ENCODE measurements at regions not wholly inside any gene's neighbourhood (a gene's known extent, or its start where the extent isn't known, plus 50 kb on each side); places are given as distances from the start of the nearest gene placed in this dataset.

GRCh38 chr6:87807475-87807874 lies 105.4 kb upstream of the AKIRIN2 start:
- no peaks in the 10 kb centered on the region for H3K27me3 ChIP-seq (ENCODE audit: control insufficient read depth in 1 of 2, insufficient read depth in 2 of 2, low read length in 2 of 2)
- H3K27ac ChIP-seq (ENCODE audit: low read length): no peak overlapping the region
- no peaks in the 10 kb centered on the region for H3K4me1 ChIP-seq (ENCODE audit: control insufficient read depth, insufficient read depth, low read length)
- no peak overlapping the region for H3K9ac ChIP-seq (ENCODE audit: low read length in 2 of 2)
- H3K9me3 ChIP-seq (ENCODE audit: control insufficient read depth in 2 of 2, low read length in 2 of 2): no peaks in the 10 kb centered on the region
- no peaks in the 10 kb centered on the region for H3K36me3 ChIP-seq (ENCODE audit: control insufficient read depth in 2 of 2, insufficient read depth in 2 of 2, low read length in 2 of 2)
- H3K4me3 ChIP-seq (ENCODE audit: low read length in 2 of 2): no peak overlapping the region

DNA sequence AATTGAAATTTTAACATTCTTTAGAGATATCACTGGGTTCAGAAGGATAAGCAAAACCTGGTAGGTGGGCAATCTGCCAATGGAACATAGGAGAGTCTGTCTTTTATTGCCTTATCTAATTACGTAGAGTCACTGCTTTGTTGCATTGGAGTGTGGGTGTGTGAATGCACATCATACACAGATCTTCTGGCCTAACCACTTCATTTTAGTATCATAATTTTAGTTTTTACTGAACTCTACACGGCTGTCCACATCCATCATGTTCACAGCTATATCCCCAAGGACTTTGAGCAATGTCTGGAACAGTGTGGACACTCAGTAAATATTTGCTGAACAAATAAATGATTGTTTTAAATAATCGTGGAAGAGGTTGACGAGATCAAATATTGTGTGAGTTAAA lies 104.6 kb upstream of the AKIRIN2 start:
- Histone ChIP-seq H3K9me3 (ENCODE audit: control insufficient read depth in 2 of 2, low read length in 2 of 2) (no peaks in the 10 kb centered on the region), H3K9ac (ENCODE audit: low read length in 2 of 2) (no peak overlapping the region), H3K4me3 (ENCODE audit: low read length in 2 of 2) (no peak overlapping the region), H3K27ac (ENCODE audit: low read length) (no peak overlapping the region), H3K36me3 (ENCODE audit: control insufficient read depth in 2 of 2, insufficient read depth in 2 of 2, low read length in 2 of 2) (no peaks in the 10 kb centered on the region), H3K4me1 (ENCODE audit: control insufficient read depth, insufficient read depth, low read length) (no peaks in the 10 kb centered on the region), H3K27me3 (ENCODE audit: control insufficient read depth in 1 of 2, insufficient read depth in 2 of 2, low read length in 2 of 2) (no peaks in the 10 kb centered on the region)

- Histone ChIP-seq H3K36me3 (ENCODE audit: control insufficient read depth in 2 of 2, insufficient read depth in 2 of 2, low read length in 2 of 2) (no peaks in the 10 kb centered on the region), H3K27me3 (ENCODE audit: control insufficient read depth in 1 of 2, insufficient read depth in 2 of 2, low read length in 2 of 2) (no peaks in the 10 kb centered on the region), H3K9me3 (ENCODE audit: control insufficient read depth in 2 of 2, low read length in 2 of 2) (no peaks in the 10 kb centered on the region), H3K27ac (ENCODE audit: low read length) (no peak overlapping the region), H3K4me1 (ENCODE audit: control insufficient read depth, insufficient read depth, low read length) (no peaks in the 10 kb centered on the region), H3K9ac (ENCODE audit: low read length in 2 of 2) (no peak overlapping the region), H3K4me3 (ENCODE audit: low read length in 2 of 2) (no peak overlapping the region)
These were observed 104.1 kb upstream of the AKIRIN2 start for GRCh38 chr6:87806099-87806498.

DNA sequence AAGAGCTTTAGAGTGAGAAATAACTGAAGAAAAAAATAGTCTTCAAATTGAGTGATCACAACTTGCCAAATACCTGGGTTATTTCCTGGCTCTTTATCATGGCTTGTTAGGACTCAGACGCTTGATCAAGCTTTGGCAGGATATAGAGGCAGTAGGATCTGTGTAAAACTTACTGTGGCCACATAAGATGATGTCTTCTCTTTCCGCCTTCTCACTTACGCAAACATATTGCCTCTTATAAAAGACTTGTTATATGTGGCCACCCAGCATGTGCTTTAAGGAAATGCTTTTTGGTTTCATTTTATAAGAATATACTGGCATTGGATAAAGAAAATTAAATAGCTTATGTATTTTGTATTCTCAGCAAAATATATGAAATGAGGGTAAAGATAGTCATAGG lies 101.8 kb upstream of the AKIRIN2 start:
- Histone ChIP-seq H3K9ac (ENCODE audit: low read length in 2 of 2) (no peak overlapping the region), H3K9me3 (ENCODE audit: control insufficient read depth in 2 of 2, low read length in 2 of 2) (no peaks in the 10 kb centered on the region), H3K27me3 (ENCODE audit: control insufficient read depth in 1 of 2, insufficient read depth in 2 of 2, low read length in 2 of 2) (peaks cover 0 to 3% of the 10 kb centered on the region in 2 donors), H3K27ac (ENCODE audit: low read length) (no peak overlapping the region), H3K4me1 (ENCODE audit: control insufficient read depth, insufficient read depth, low read length) (no peaks in the 10 kb centered on the region), H3K4me3 (ENCODE audit: low read length in 2 of 2) (no peak overlapping the region), H3K36me3 (ENCODE audit: control insufficient read depth in 2 of 2, insufficient read depth in 2 of 2, low read length in 2 of 2) (no peaks in the 10 kb centered on the region)

GRCh38 chr6:87799651-87800050 lies 97.6 kb upstream of the AKIRIN2 start:
- Histone ChIP-seq H3K9me3 (ENCODE audit: control insufficient read depth in 2 of 2, low read length in 2 of 2) (no peaks in the 10 kb centered on the region), H3K36me3 (ENCODE audit: control insufficient read depth in 2 of 2, insufficient read depth in 2 of 2, low read length in 2 of 2) (no peaks in the 10 kb centered on the region), H3K4me3 (ENCODE audit: low read length in 2 of 2) (no peak overlapping the region), H3K27me3 (ENCODE audit: control insufficient read depth in 1 of 2, insufficient read depth in 2 of 2, low read length in 2 of 2) (peaks cover 0 to 3% of the 10 kb centered on the region in 2 donors), H3K4me1 (ENCODE audit: control insufficient read depth, insufficient read depth, low read length) (peaks cover 5% of the 10 kb centered on the region), H3K9ac (ENCODE audit: low read length in 2 of 2) (no peak overlapping the region), H3K27ac (ENCODE audit: low read length) (no peak overlapping the region)

DNA sequence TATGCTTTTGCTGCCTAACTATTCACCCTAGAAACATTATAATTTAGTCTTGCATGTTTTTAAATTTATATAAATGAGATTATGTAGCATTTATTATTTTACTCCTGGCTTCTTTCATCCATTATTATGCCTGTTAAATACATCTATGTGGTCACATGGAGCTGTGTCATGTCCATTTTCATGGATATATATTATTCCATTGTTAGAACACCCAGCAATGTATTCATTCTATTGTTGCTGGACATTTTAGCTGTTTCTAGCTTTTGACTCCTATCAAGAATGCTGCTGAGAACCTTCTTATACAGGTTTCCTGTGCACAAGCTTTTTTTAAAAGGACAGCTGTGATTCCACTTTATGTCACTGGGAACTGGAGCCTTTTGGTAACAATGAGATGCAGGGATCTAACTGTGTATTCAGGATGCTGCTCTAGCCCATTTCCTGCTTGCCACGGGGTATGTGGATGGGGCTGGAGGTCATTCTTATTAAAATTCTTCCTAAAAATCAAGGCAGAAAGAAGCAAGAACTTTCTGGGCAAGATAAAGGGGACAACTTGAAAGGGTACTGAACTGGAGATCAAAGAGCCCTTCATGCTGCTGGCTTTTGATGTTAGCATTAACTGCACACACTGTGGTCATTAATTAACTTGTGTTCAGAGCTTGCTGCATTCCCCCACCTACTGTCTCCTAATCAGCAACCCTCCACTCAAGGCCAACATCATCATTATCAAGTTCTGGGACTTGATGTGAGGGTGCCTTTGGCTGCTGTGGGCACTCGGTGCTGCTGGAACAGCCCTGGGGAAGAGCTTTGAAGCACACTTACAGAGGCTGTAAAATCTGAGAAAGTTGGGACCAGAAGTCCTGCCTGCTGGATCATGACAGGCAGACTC lies 96.6 kb upstream of the AKIRIN2 start:
- Histone ChIP-seq H3K9me3 (ENCODE audit: control insufficient read depth in 2 of 2, low read length in 2 of 2) (no peaks in the 10 kb centered on the region), H3K27me3 (ENCODE audit: control insufficient read depth in 1 of 2, insufficient read depth in 2 of 2, low read length in 2 of 2) (peaks cover 0 to 3% of the 10 kb centered on the region in 2 donors), H3K36me3 (ENCODE audit: control insufficient read depth in 2 of 2, insufficient read depth in 2 of 2, low read length in 2 of 2) (no peaks in the 10 kb centered on the region), H3K27ac (ENCODE audit: low read length) (no peak overlapping the region), H3K4me3 (ENCODE audit: low read length in 2 of 2) (no peak overlapping the region), H3K4me1 (ENCODE audit: control insufficient read depth, insufficient read depth, low read length) (peaks cover 5% of the 10 kb centered on the region), H3K9ac (ENCODE audit: low read length in 2 of 2) (no peak overlapping the region)

DNA sequence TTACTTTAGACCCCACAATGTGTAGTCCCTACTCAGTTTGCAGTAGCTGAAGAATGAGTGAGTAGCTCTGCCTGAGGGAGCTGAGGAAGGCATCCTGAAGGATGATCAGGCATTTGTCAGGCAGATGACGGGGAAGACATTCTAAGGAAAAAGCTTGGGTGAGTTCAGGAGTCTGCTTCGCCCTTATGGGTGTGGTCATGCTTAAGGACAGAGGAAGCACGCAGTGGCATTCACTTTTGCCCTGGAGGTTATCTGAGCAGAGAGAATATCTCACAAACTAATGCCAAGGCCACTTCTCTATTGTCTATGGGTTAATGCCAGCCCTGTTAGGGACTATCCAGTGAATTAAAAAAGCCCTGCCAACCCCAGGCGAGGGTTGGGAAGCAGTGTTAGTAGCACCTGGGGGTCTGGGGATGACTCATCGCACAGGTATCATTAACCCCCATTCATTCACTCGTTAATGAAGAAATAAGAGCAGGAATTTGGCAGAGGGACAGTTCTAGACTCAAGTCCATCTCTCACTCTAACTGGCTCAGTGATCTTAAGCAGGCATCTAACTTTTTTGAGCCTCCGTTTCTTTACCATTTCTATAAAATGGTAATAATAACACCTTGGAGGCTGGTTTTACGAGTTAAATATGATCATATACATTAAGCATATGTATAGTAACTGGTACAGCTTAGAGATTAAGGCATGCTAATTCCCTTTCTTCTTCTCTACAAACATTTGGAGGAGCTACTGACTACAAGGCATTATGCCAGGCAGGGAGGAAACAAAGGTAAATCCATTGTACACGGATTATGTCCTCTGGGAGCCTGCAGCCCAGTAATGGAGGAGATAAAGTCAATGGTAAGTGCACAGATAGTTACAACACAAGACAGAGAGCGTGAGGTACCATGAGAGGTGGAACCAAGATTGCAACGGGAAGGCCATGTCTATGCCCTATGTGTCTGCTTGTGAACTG lies 93.2 kb upstream of the AKIRIN2 start:
- H3K9ac ChIP-seq (ENCODE audit: low read length in 2 of 2): no peak overlapping the region
- no peak overlapping the region for H3K27ac ChIP-seq (ENCODE audit: low read length)
- no peaks in the 10 kb centered on the region for H3K9me3 ChIP-seq (ENCODE audit: control insufficient read depth in 2 of 2, low read length in 2 of 2)

GRCh38 chr6:87793315-87793714 lies 91.3 kb upstream of the AKIRIN2 start:
- no peaks in the 10 kb centered on the region for H3K27me3 ChIP-seq (ENCODE audit: control insufficient read depth in 1 of 2, insufficient read depth in 2 of 2, low read length in 2 of 2)

More for the DNA sequence above, 93.2 kb upstream of the AKIRIN2 start:
- peaks cover 0 to 3% of the 10 kb centered on the region in 2 donors for H3K27me3 ChIP-seq (ENCODE audit: control insufficient read depth in 1 of 2, insufficient read depth in 2 of 2, low read length in 2 of 2)
- H3K4me3 ChIP-seq (ENCODE audit: low read length in 2 of 2): no peak overlapping the region
- peaks cover 5% of the 10 kb centered on the region for H3K4me1 ChIP-seq (ENCODE audit: control insufficient read depth, insufficient read depth, low read length)
- H3K36me3 ChIP-seq (ENCODE audit: control insufficient read depth in 2 of 2, insufficient read depth in 2 of 2, low read length in 2 of 2): no peaks in the 10 kb centered on the region

DNA sequence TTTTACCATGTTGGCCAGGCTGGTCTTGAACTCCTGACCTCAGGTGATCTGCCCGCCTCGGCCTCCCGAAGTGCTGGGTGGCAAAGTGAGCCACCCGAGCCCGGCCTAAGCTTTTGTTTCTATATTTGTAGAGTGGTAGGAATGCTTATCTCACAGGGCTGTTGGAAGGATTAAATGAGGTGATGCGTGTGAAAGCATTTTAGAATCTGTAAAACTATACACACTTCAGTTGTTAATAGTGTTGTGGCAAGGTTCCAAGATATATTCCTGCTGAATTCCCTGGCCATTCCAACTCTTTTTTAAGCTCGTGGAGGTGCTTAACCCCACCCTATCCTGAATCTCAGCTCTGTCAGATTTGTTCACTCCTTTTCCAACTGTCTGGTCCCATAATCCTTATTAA lies 89.9 kb upstream of the AKIRIN2 start:
- Histone ChIP-seq H3K27ac (ENCODE audit: low read length) (no peak overlapping the region), H3K4me3 (ENCODE audit: low read length in 2 of 2) (no peak overlapping the region), H3K9ac (ENCODE audit: low read length in 2 of 2) (no peak overlapping the region), H3K4me1 (ENCODE audit: control insufficient read depth, insufficient read depth, low read length) (peaks cover 5% of the 10 kb centered on the region), H3K27me3 (ENCODE audit: control insufficient read depth in 1 of 2, insufficient read depth in 2 of 2, low read length in 2 of 2) (no peaks in the 10 kb centered on the region), H3K9me3 (ENCODE audit: control insufficient read depth in 2 of 2, low read length in 2 of 2) (no peaks in the 10 kb centered on the region), H3K36me3 (ENCODE audit: control insufficient read depth in 2 of 2, insufficient read depth in 2 of 2, low read length in 2 of 2) (no peaks in the 10 kb centered on the region)

More at GRCh38 chr6:87793315-87793714, 91.3 kb upstream of the AKIRIN2 start:
- no peak overlapping the region for H3K4me3 ChIP-seq (ENCODE audit: low read length in 2 of 2)
- no peaks in the 10 kb centered on the region for H3K9me3 ChIP-seq (ENCODE audit: control insufficient read depth in 2 of 2, low read length in 2 of 2)
- peaks cover 5% of the 10 kb centered on the region for H3K4me1 ChIP-seq (ENCODE audit: control insufficient read depth, insufficient read depth, low read length)
- no peak overlapping the region for H3K9ac ChIP-seq (ENCODE audit: low read length in 2 of 2)
- H3K36me3 ChIP-seq (ENCODE audit: control insufficient read depth in 2 of 2, insufficient read depth in 2 of 2, low read length in 2 of 2): no peaks in the 10 kb centered on the region
- no peak overlapping the region for H3K27ac ChIP-seq (ENCODE audit: low read length)

DNA sequence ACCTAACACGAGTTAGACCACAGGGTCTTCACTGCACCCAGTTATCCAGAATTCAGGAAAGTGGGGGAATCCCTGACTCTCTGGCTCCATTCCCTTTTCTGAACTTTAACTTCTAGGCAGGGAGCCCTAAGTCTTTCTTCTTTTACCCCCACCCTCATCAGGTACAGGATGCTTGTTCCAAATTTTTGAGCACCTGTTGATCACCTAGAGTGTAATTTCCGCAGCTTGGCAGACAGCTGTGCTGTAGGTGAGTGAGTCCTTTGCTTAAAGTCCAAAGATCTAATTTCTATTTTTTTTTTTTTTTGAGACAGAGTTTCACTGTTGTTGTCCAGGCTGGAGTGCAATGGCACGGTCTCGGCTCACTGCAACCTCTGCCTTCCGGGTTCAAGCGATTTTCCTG lies 89.5 kb upstream of the AKIRIN2 start:
- H3K4me1 ChIP-seq (ENCODE audit: control insufficient read depth, insufficient read depth, low read length): peaks cover under 1% of the 10 kb centered on the region
- no peaks in the 10 kb centered on the region for H3K36me3 ChIP-seq (ENCODE audit: control insufficient read depth in 2 of 2, insufficient read depth in 2 of 2, low read length in 2 of 2)
- H3K9ac ChIP-seq (ENCODE audit: low read length in 2 of 2): no peak overlapping the region
- H3K27ac ChIP-seq (ENCODE audit: low read length): no peak overlapping the region
- H3K9me3 ChIP-seq (ENCODE audit: control insufficient read depth in 2 of 2, low read length in 2 of 2): no peaks in the 10 kb centered on the region
- no peaks in the 10 kb centered on the region for H3K27me3 ChIP-seq (ENCODE audit: control insufficient read depth in 1 of 2, insufficient read depth in 2 of 2, low read length in 2 of 2)
- H3K4me3 ChIP-seq (ENCODE audit: low read length in 2 of 2): no peak overlapping the region
